Type B pancreatic cell (in vitro differentiated cells): ENCODE measurements at regions not wholly inside any gene's neighbourhood (a gene's known extent, or its start where the extent isn't known, plus 50 kb on each side); places are given as distances from the start of the nearest gene placed in this dataset.

Experiments used
- DNase-seq: peaks from one replicate; pipeline ENCODE4 v3.0.0; 2021; ENCODE audit warnings: mixed read lengths; ENCODE audit not compliant: unreplicated experiment; ENCODE audit errors: extremely low spot score
- H3K27ac Mint-ChIP-seq: 2 replicates; pipeline ENCODE4 v1.8.0; 2021; ENCODE audit warnings: mild to moderate bottlenecking, mixed read lengths
- H3K27me3 Mint-ChIP-seq: 2 replicates; pipeline ENCODE4 v1.8.0; 2021; ENCODE audit warnings: mixed read lengths
- H3K36me3 Mint-ChIP-seq: 2 replicates; pipeline ENCODE4 v1.8.0; 2021; ENCODE audit warnings: mixed read lengths
- H3K4me1 Mint-ChIP-seq: one replicate; pipeline ENCODE4 v1.8.0; 2021; ENCODE audit warnings: mixed read lengths; ENCODE audit not compliant: unreplicated experiment
- H3K4me3 Mint-ChIP-seq: 2 replicates; pipeline ENCODE4 v1.8.0; 2021; ENCODE audit warnings: mild to moderate bottlenecking, mixed read lengths
- H3K9me3 Mint-ChIP-seq: 2 replicates; pipeline ENCODE4 v1.8.0; 2021; ENCODE audit warnings: mixed read lengths
- CTCF ChIP-seq: fragments of 200-600 bp; sonication (generic); conservative IDR thresholded peaks from 2 replicates; pipeline ENCODE4 v1.5.0; 2021; ENCODE audit warnings: antibody characterized with exemption, mild to moderate bottlenecking

GRCh38 chr11:10397226-10397987 is 57.7 kb upstream of the AMPD3 start:
- Mint-ChIP-seq H3K27me3 (no peaks in the 10 kb centered on the region), H3K36me3 (no peaks in the 10 kb centered on the region)

GRCh38 chr11:10398525-10398924 is 56.5 kb upstream of the AMPD3 start:
- Mint-ChIP-seq H3K4me3 (no peak overlapping the region), H3K4me1 (peaks cover 13% of the 10 kb centered on the region)
- DNase-seq, result no peak

More at GRCh38 chr11:10397226-10397987, 57.7 kb upstream of the AMPD3 start:
- H3K27ac Mint-ChIP-seq, result no peak overlapping the region
- TF ChIP-seq CTCF, result no peak
- peaks cover 17% of the 10 kb centered on the region for H3K4me1 Mint-ChIP-seq
- H3K4me3 Mint-ChIP-seq, result no peak overlapping the region
- no peaks in the 10 kb centered on the region for H3K9me3 Mint-ChIP-seq
- no peak for DNase-seq

GRCh38 chr11:10400856-10401255 is 54.2 kb upstream of the AMPD3 start:
- no peaks in the 10 kb centered on the region for H3K9me3 Mint-ChIP-seq

More at GRCh38 chr11:10398525-10398924, 56.5 kb upstream of the AMPD3 start:
- no peaks in the 10 kb centered on the region for H3K36me3 Mint-ChIP-seq
- no peaks in the 10 kb centered on the region for H3K27me3 Mint-ChIP-seq
- TF ChIP-seq CTCF, result no peak
- H3K9me3 Mint-ChIP-seq, result no peaks in the 10 kb centered on the region
- no peak overlapping the region for H3K27ac Mint-ChIP-seq

GRCh38 chr11:10401256-10401655 is 53.8 kb upstream of the AMPD3 start:
- H3K36me3 Mint-ChIP-seq, result no peaks in the 10 kb centered on the region
- no peaks in the 10 kb centered on the region for H3K9me3 Mint-ChIP-seq
- peaks cover 14% of the 10 kb centered on the region for H3K4me1 Mint-ChIP-seq
- H3K27ac Mint-ChIP-seq, result no peak overlapping the region
- no peaks in the 10 kb centered on the region for H3K27me3 Mint-ChIP-seq
- no peak overlapping the region for H3K4me3 Mint-ChIP-seq
- no peak for TF ChIP-seq CTCF
- DNase-seq, result no peak

More at GRCh38 chr11:10400856-10401255, 54.2 kb upstream of the AMPD3 start:
- Mint-ChIP-seq H3K27ac (no peak overlapping the region), H3K4me3 (no peak overlapping the region), H3K4me1 (peaks cover 10% of the 10 kb centered on the region), H3K36me3 (no peaks in the 10 kb centered on the region), H3K27me3 (no peaks in the 10 kb centered on the region)
- no peak for DNase-seq
- TF ChIP-seq CTCF, result no peak

GRCh38 chr11:10401696-10402392 is 53.2 kb upstream of the AMPD3 start:
- no peak overlapping the region for H3K27ac Mint-ChIP-seq

More at GRCh38 chr11:10401696-10402392, 53.2 kb upstream of the AMPD3 start:
- Mint-ChIP-seq H3K9me3 (no peaks in the 10 kb centered on the region), H3K36me3 (no peaks in the 10 kb centered on the region), H3K4me1 (peaks cover 15% of the 10 kb centered on the region), H3K4me3 (no peak overlapping the region), H3K27me3 (no peaks in the 10 kb centered on the region)
- no peak for TF ChIP-seq CTCF
- no peak for DNase-seq
